GM10248 (cell line): ENCODE measurements at regions not wholly inside any gene's neighbourhood (a gene's known extent, or its start where the extent isn't known, plus 50 kb on each side); places are given as distances from the start of the nearest gene placed in this dataset.

ENCODE experiments used
- CTCF ChIA-PET: fragments of 300-600 bp; sonication (Branson Sonifier 250); formaldehyde crosslinking; extraction: SDS; loops from one replicate; lab custom pipeline; 2021; ENCODE audit warnings: antibody characterized with exemption; lab: Yijun Ruan, JAX
- POLR2A ChIA-PET: fragments of 350-650 bp; sonication (Branson Sonifier 250); formaldehyde crosslinking; extraction: SDS; loops from one replicate; lab custom pipeline; 2020; ENCODE audit warnings: antibody characterized with exemption; lab: Yijun Ruan, JAX
- DNase-seq: peaks from one replicate; pipeline ENCODE4 v3.0.0; 2012; ENCODE audit errors: extremely low spot score
- CTCF ChIP-seq: IDR thresholded peaks from 2 replicates; pipeline ENCODE4 v1.5.1; 2012; ENCODE audit warnings: mild to moderate bottlenecking, low read depth; ENCODE audit errors: extremely low read depth, missing control alignments, control extremely low read depth

- no peak for DNase-seq
- POLR2A ChIA-PET = no interaction called here
- CTCF ChIA-PET = no interaction called here
- TF ChIP-seq CTCF = no peak
Observed at GRCh38 chr9:79003514-79003913, 568.3 kb upstream of the TLE4 start.

GRCh38 chr9:79004032-79004431 lies 567.7 kb upstream of the TLE4 start:
- TF ChIP-seq CTCF = no peak
- ChIA-PET CTCF (no interaction called here), POLR2A (no interaction called here)
- DNase-seq = no peak

GRCh38 chr9:79006546-79006945 lies 565.2 kb upstream of the TLE4 start:
- no peak for TF ChIP-seq CTCF
- DNase-seq = no peak
- ChIA-PET CTCF (interaction anchor here (1.2 kb wide), 1 partner anchor 9 kb away, joined by 4 read pairs; no protein-coding TSS in a partner anchor), POLR2A (no interaction called here)

- no peak for DNase-seq
- no peak for TF ChIP-seq CTCF
- ChIA-PET POLR2A (no interaction called here), CTCF (no interaction called here)
Observed at GRCh38 chr9:79007701-79008483, 563.9 kb upstream of the TLE4 start.

GRCh38 chr9:79008916-79009315 lies 562.8 kb upstream of the TLE4 start:
- DNase-seq = no peak
- POLR2A ChIA-PET = no interaction called here
- CTCF ChIA-PET = no interaction called here
- TF ChIP-seq CTCF = no peak

GRCh38 chr9:79011461-79011860 lies 560.3 kb upstream of the TLE4 start:
- DNase-seq = no peak
- CTCF ChIA-PET = no interaction called here

More at GRCh38 chr9:79011461-79011860, 560.3 kb upstream of the TLE4 start:
- POLR2A ChIA-PET = no interaction called here
- no peak for TF ChIP-seq CTCF
